ENCODE measurements at regions not wholly inside any gene's neighbourhood (a gene's known extent, or its start where the extent isn't known, plus 50 kb on each side); places are given as distances from the start of the nearest gene placed in this dataset.

DNA sequence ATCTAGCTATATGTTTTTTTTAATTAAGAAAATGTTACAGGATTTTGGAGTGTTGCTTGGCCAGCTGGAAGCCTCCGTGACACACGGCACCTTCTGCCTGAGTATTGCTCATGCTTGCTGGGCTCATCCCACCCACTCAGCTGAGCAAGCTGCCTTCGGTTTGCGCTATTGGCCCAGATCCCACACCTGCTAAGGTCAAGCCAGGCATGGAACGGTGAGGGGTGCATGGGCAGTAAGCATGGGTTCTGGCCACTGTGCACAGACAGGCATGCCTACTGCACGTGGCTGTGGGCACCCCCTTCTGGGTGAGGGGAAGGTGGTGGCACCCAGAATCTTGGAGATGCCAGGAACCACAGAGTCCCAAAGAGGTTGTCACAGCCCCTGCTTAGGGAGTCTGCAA, 1178.4 kb upstream of the PCDH7 start:
- TF ChIP-seq, protein P1, sequence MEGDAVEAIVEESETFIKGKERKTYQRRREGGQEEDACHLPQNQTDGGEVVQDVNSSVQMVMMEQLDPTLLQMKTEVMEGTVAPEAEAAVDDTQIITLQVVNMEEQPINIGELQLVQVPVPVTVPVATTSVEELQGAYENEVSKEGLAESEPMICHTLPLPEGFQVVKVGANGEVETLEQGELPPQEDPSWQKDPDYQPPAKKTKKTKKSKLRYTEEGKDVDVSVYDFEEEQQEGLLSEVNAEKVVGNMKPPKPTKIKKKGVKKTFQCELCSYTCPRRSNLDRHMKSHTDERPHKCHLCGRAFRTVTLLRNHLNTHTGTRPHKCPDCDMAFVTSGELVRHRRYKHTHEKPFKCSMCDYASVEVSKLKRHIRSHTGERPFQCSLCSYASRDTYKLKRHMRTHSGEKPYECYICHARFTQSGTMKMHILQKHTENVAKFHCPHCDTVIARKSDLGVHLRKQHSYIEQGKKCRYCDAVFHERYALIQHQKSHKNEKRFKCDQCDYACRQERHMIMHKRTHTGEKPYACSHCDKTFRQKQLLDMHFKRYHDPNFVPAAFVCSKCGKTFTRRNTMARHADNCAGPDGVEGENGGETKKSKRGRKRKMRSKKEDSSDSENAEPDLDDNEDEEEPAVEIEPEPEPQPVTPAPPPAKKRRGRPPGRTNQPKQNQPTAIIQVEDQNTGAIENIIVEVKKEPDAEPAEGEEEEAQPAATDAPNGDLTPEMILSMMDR (optimal IDR thresholded peaks at IDR 0.05 in 1 of 3, IDR thresholded peaks at IDR 0.05 in 1 of 3, conservative IDR thresholded peaks at IDR 0.05 in 1 of 3; ENCODE audit: extremely low read depth in 1 of 3, insufficient read depth in 2 of 3, low read length in 3 of 3) = no peak
- no peak for TF ChIP-seq EZH2 (IDR thresholded peaks at IDR 0.05; ENCODE audit: low read length)

All from keratinocyte (primary cell).